ENCODE measurements at regions not wholly inside any gene's neighbourhood (a gene's known extent, or its start where the extent isn't known, plus 50 kb on each side); places are given as distances from the start of the nearest gene placed in this dataset.

- H3K36me3 ChIP-seq (ENCODE audit: control insufficient read depth in 2 of 2, extremely low read depth in 1 of 2, insufficient read depth in 2 of 2, low read length in 2 of 2): no peaks in the 10 kb centered on the region
- H3K27me3 ChIP-seq (ENCODE audit: control insufficient read depth, extremely low read depth, insufficient read depth, low read length): no peaks in the 10 kb centered on the region
- no peak for TF ChIP-seq CTCF (optimal IDR thresholded peaks at IDR 0.05 in 1 of 3, IDR thresholded peaks at IDR 0.05 in 1 of 3, conservative IDR thresholded peaks at IDR 0.05 in 1 of 3; ENCODE audit: extremely low read depth in 1 of 3, insufficient read depth in 2 of 3, low read length in 3 of 3)
- no peak for TF ChIP-seq EZH2 (IDR thresholded peaks at IDR 0.05; ENCODE audit: low read length)
- no peak overlapping the region for H3K4me3 ChIP-seq (ENCODE audit: control insufficient read depth in 2 of 3, extremely low read depth in 1 of 3, insufficient read depth in 2 of 3, low read depth in 1 of 3, low read length in 3 of 3)
- H2AFZ ChIP-seq (ENCODE audit: control insufficient read depth, low read length): no peak overlapping the region
- dilution Hi-C loops (cut with MboI; ENCODE audit: extremely low pct_ligation_motif_present, low sequenced_read_pairs): no loop called here
- H3K9me3 ChIP-seq (ENCODE audit: control insufficient read depth, low read depth, low read length): no peaks in the 10 kb centered on the region
- no peaks in the 10 kb centered on the region for H3K4me1 ChIP-seq (ENCODE audit: control insufficient read depth, extremely low read depth, insufficient read depth, low read length)
- no peaks in the 10 kb centered on the region for H3K9me1 ChIP-seq (ENCODE audit: control insufficient read depth, extremely low read depth, insufficient read depth, low read length)
- no peak overlapping the region for H3K4me2 ChIP-seq (ENCODE audit: control insufficient read depth, extremely low read depth, insufficient read depth, low read depth, low read length)
- no peak for DNase-seq (ENCODE audit: low read depth, low spot score)
- no peaks in the 10 kb centered on the region for H4K20me1 ChIP-seq (ENCODE audit: control insufficient read depth, extremely low read depth, insufficient read depth, low read length)
- H3K9ac ChIP-seq (ENCODE audit: control insufficient read depth, extremely low read depth, insufficient read depth, low read length): no peak overlapping the region
- FAIRE-seq: no peak
- H3K79me2 ChIP-seq (ENCODE audit: control insufficient read depth, insufficient read depth, low read length): no peaks in the 10 kb centered on the region
- no peak overlapping the region for H3K27ac ChIP-seq (ENCODE audit: control insufficient read depth, insufficient read depth, low read length)
Measured at GRCh38 chr12:24546661-24547060, 402.2 kb downstream of the BCAT1 start.

- FAIRE-seq (no peak), DNase-seq (ENCODE audit: low read depth, low spot score) (no peak)
- Histone ChIP-seq H3K4me1 (ENCODE audit: control insufficient read depth, extremely low read depth, insufficient read depth, low read length) (no peaks in the 10 kb centered on the region), H3K9ac (ENCODE audit: control insufficient read depth, extremely low read depth, insufficient read depth, low read length) (no peak overlapping the region), H3K4me2 (ENCODE audit: control insufficient read depth, extremely low read depth, insufficient read depth, low read depth, low read length) (no peak overlapping the region), H3K9me1 (ENCODE audit: control insufficient read depth, extremely low read depth, insufficient read depth, low read length) (no peaks in the 10 kb centered on the region), H4K20me1 (ENCODE audit: control insufficient read depth, extremely low read depth, insufficient read depth, low read length) (no peaks in the 10 kb centered on the region), H3K27me3 (ENCODE audit: control insufficient read depth, extremely low read depth, insufficient read depth, low read length) (no peaks in the 10 kb centered on the region), H3K27ac (ENCODE audit: control insufficient read depth, insufficient read depth, low read length) (no peak overlapping the region), H3K79me2 (ENCODE audit: control insufficient read depth, insufficient read depth, low read length) (no peaks in the 10 kb centered on the region), H3K9me3 (ENCODE audit: control insufficient read depth, low read depth, low read length) (no peaks in the 10 kb centered on the region), H3K36me3 (ENCODE audit: control insufficient read depth in 2 of 2, extremely low read depth in 1 of 2, insufficient read depth in 2 of 2, low read length in 2 of 2) (no peaks in the 10 kb centered on the region), H2AFZ (ENCODE audit: control insufficient read depth, low read length) (no peak overlapping the region), H3K4me3 (ENCODE audit: control insufficient read depth in 2 of 3, extremely low read depth in 1 of 3, insufficient read depth in 2 of 3, low read depth in 1 of 3, low read length in 3 of 3) (no peak overlapping the region)
- dilution Hi-C loops (cut with MboI; ENCODE audit: extremely low pct_ligation_motif_present, low sequenced_read_pairs): no loop called here
- TF ChIP-seq CTCF (optimal IDR thresholded peaks at IDR 0.05 in 1 of 3, IDR thresholded peaks at IDR 0.05 in 1 of 3, conservative IDR thresholded peaks at IDR 0.05 in 1 of 3; ENCODE audit: extremely low read depth in 1 of 3, insufficient read depth in 2 of 3, low read length in 3 of 3): no peak
- no peak for TF ChIP-seq EZH2 (IDR thresholded peaks at IDR 0.05; ENCODE audit: low read length)
Measured at GRCh38 chr12:24546084-24546483, 402.8 kb downstream of the BCAT1 start.

All from keratinocyte (primary cell).